ENCODE measurements at regions not wholly inside any gene's neighbourhood (a gene's known extent, or its start where the extent isn't known, plus 50 kb on each side); places are given as distances from the start of the nearest gene placed in this dataset.

DNA sequence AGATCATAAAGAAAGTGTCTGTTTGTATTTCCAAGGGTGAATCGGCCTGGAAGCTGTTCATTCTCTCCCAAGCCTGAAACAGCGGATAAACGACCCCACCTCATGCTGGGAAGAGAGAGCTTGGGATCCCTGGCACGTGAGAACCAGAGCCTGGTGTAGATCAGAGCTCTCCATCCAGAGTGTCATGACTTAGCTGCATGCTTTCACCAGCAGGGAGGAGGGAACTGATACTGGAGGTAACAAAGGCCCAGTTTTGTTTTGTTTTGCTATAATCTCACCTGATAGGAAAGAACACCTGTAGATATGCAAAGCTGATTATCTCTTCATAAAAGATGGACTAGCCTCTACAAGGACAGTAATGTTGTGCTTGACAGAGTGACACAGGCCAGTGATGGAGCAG lies 236.6 kb downstream of the POM121L12 start:
- ChIA-PET POLR2A (no interaction called here), CTCF (no interaction called here)
- Histone ChIP-seq H3K4me3 (ENCODE audit: low read depth, low read length) (no peak overlapping the region), H3K27ac (ENCODE audit: extremely low read depth, low read depth, low read length) (no peak overlapping the region), H3K4me1 (ENCODE audit: control insufficient read depth, insufficient read depth, low read length) (no peaks in the 10 kb centered on the region), H3K36me3 (ENCODE audit: control insufficient read depth in 2 of 2, insufficient read depth in 1 of 2, low read length in 2 of 2) (no peaks in the 10 kb centered on the region), H3K9me3 (ENCODE audit: control insufficient read depth, insufficient read depth, low read depth, low read length) (no peaks in the 10 kb centered on the region)
- no peak for TF ChIP-seq HOXD13 (CRISPR knock-in tag; IDR thresholded peaks at IDR 0.05; ENCODE audit: borderline replicate concordance)
- no peak for TF ChIP-seq ZNF558 (tag by site-specific recombination; IDR thresholded peaks at IDR 0.05)
- TF ChIP-seq ZXDB (tag by site-specific recombination; IDR thresholded peaks at IDR 0.05), result no peak
- TF ChIP-seq SP7 (tag by site-specific recombination; IDR thresholded peaks at IDR 0.05), result no peak
- no peak for TF ChIP-seq ZNF426 (tag by site-specific recombination; IDR thresholded peaks at IDR 0.05)
- no peak for TF ChIP-seq ZNF791 (tag by site-specific recombination; IDR thresholded peaks at IDR 0.05)
- TF ChIP-seq ZNF423 (tag by site-specific recombination; IDR thresholded peaks at IDR 0.05), result no peak
- no peak for TF ChIP-seq BCL11B (tag by site-specific recombination; IDR thresholded peaks at IDR 0.05; ENCODE audit: low read depth)
- TF ChIP-seq HOXA7 (CRISPR knock-in tag; IDR thresholded peaks at IDR 0.05; ENCODE audit: borderline replicate concordance), result no peak
- TF ChIP-seq, protein P1, sequence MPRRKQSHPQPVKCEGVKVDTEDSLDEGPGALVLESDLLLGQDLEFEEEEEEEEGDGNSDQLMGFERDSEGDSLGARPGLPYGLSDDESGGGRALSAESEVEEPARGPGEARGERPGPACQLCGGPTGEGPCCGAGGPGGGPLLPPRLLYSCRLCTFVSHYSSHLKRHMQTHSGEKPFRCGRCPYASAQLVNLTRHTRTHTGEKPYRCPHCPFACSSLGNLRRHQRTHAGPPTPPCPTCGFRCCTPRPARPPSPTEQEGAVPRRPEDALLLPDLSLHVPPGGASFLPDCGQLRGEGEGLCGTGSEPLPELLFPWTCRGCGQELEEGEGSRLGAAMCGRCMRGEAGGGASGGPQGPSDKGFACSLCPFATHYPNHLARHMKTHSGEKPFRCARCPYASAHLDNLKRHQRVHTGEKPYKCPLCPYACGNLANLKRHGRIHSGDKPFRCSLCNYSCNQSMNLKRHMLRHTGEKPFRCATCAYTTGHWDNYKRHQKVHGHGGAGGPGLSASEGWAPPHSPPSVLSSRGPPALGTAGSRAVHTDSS (tag by site-specific recombination; IDR thresholded peaks at IDR 0.05), result no peak
- TF ChIP-seq ZNF324 (tag by site-specific recombination; IDR thresholded peaks at IDR 0.05), result no peak
- TF ChIP-seq, protein P2, sequence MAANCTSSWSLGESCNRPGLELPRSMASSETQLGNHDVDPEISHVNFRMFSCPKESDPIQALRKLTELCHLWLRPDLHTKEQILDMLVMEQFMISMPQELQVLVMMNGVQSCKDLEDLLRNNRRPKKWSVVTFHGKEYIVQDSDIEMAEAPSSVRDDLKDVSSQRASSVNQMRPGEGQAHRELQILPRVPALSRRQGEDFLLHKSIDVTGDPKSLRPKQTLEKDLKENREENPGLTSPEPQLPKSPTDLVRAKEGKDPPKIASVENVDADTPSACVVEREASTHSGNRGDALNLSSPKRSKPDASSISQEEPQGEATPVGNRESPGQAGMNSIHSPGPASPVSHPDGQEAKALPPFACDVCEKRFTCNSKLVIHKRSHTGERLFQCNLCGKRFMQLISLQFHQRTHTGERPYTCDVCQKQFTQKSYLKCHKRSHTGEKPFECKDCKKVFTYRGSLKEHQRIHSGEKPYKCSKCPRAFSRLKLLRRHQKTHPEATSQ (tag by site-specific recombination; IDR thresholded peaks at IDR 0.05), result no peak

DNA sequence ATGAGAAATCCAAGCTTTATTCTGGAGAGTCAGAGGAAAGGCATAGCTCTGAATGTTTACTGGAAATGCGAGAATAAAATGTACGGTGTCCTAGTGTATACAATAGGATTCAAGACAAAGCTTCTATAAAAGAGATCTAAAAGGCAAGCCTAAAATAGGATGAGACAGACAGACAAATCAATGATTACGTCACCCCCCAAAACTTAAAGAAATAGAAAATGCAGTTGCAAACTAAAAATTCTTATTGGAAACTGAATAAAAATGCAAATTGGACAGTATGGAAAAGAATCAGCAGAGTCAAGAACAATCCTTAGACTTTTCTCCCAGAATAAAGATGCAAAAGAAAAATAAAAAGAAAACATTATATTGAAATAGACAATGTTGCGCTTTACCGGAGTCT lies 245.9 kb downstream of the POM121L12 start:
- no peak overlapping the region for H3K27ac ChIP-seq (ENCODE audit: extremely low read depth, low read depth, low read length)
- POLR2A ChIA-PET, result no interaction called here
- no peak overlapping the region for H3K4me3 ChIP-seq (ENCODE audit: low read depth, low read length)
- CTCF ChIA-PET, result no interaction called here
- no peaks in the 10 kb centered on the region for H3K4me1 ChIP-seq (ENCODE audit: control insufficient read depth, insufficient read depth, low read length)
- TF ChIP-seq, protein P3, sequence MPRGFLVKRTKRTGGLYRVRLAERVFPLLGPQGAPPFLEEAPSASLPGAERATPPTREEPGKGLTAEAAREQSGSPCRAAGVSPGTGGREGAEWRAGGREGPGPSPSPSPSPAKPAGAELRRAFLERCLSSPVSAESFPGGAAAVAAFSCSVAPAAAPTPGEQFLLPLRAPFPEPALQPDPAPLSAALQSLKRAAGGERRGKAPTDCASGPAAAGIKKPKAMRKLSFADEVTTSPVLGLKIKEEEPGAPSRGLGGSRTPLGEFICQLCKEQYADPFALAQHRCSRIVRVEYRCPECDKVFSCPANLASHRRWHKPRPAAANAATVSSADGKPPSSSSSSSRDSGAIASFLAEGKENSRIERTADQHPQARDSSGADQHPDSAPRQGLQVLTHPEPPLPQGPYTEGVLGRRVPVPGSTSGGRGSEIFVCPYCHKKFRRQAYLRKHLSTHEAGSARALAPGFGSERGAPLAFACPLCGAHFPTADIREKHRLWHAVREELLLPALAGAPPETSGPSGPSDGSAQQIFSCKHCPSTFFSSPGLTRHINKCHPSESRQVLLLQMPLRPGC (tag by site-specific recombination; IDR thresholded peaks at IDR 0.05), result no peak
- TF ChIP-seq ZEB2 (tag by site-specific recombination; IDR thresholded peaks at IDR 0.05) (no peak), ZNF623 (tag by site-specific recombination; IDR thresholded peaks at IDR 0.05) (no peak), ZBTB17 (tag by site-specific recombination; IDR thresholded peaks at IDR 0.05) (no peak), ZNF211 (tag by site-specific recombination; IDR thresholded peaks at IDR 0.05; ENCODE audit: low read depth) (no peak), KLF8 (tag by site-specific recombination; IDR thresholded peaks at IDR 0.05) (no peak), ZFP69B (tag by site-specific recombination; IDR thresholded peaks at IDR 0.05) (no peak), ZNF664 (tag by site-specific recombination; IDR thresholded peaks at IDR 0.05) (no peak)
- TF ChIP-seq, protein P4, sequence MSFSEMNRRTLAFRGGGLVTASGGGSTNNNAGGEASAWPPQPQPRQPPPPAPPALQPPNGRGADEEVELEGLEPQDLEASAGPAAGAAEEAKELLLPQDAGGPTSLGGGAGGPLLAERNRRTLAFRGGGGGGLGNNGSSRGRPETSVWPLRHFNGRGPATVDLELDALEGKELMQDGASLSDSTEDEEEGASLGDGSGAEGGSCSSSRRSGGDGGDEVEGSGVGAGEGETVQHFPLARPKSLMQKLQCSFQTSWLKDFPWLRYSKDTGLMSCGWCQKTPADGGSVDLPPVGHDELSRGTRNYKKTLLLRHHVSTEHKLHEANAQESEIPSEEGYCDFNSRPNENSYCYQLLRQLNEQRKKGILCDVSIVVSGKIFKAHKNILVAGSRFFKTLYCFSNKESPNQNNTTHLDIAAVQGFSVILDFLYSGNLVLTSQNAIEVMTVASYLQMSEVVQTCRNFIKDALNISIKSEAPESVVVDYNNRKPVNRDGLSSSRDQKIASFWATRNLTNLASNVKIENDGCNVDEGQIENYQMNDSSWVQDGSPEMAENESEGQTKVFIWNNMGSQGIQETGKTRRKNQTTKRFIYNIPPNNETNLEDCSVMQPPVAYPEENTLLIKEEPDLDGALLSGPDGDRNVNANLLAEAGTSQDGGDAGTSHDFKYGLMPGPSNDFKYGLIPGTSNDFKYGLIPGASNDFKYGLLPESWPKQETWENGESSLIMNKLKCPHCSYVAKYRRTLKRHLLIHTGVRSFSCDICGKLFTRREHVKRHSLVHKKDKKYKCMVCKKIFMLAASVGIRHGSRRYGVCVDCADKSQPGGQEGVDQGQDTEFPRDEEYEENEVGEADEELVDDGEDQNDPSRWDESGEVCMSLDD (tag by site-specific recombination; IDR thresholded peaks at IDR 0.05), result no peak
- TF ChIP-seq, protein P5, sequence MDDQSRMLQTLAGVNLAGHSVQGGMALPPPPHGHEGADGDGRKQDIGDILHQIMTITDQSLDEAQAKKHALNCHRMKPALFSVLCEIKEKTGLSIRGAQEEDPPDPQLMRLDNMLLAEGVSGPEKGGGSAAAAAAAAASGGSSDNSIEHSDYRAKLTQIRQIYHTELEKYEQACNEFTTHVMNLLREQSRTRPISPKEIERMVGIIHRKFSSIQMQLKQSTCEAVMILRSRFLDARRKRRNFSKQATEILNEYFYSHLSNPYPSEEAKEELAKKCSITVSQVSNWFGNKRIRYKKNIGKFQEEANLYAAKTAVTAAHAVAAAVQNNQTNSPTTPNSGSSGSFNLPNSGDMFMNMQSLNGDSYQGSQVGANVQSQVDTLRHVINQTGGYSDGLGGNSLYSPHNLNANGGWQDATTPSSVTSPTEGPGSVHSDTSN (CRISPR knock-in tag; IDR thresholded peaks at IDR 0.05), result no peak
- no peaks in the 10 kb centered on the region for H3K9me3 ChIP-seq (ENCODE audit: control insufficient read depth, insufficient read depth, low read depth, low read length)
- H3K36me3 ChIP-seq (ENCODE audit: control insufficient read depth in 2 of 2, insufficient read depth in 1 of 2, low read length in 2 of 2), result no peaks in the 10 kb centered on the region
